Stimulated activated CD4-positive, alpha-beta T cell treated with anti-CD3 and anti-CD28 coated beads, Interleukin-1b, Interleukin-23, amount 100 ng/mL, for 24 hours (primary cell): ENCODE measurements at regions not wholly inside any gene's neighbourhood (a gene's known extent, or its start where the extent isn't known, plus 50 kb on each side); places are given as distances from the start of the nearest gene placed in this dataset.
"Not testable (repeated sequence)": the region's sequence is repeated elsewhere in the genome, so short reads cannot be mapped to it uniquely, and the experiment has no call there.

Experiments
- DNase-seq, 4 experiments: peaks; one replicate each; pipeline ENCODE4 v3.0.0-alpha.2; 2020; ENCODE audit warnings: low read depth in 4 of 4, low spot score in 1 of 4

GRCh38 chr1:189764391-189765320 is 713.0 kb downstream of the BRINP3 start:
- no peak for DNase-seq

- DNase-seq: no peak
Measured at GRCh38 chr1:189769448-189769847, 708.2 kb downstream of the BRINP3 start.

GRCh38 chr1:189774721-189775287 is 702.9 kb downstream of the BRINP3 start:
- DNase-seq: no peak

GRCh38 chr1:189775343-189775742 is 702.3 kb downstream of the BRINP3 start:
- no peak for DNase-seq

GRCh38 chr1:189779034-189779433 is 698.6 kb downstream of the BRINP3 start:
- DNase-seq: no peak

- DNase-seq: no peak
Measured at GRCh38 chr1:189782295-189782694, 695.4 kb downstream of the BRINP3 start.

GRCh38 chr1:189783456-189783855 is 694.2 kb downstream of the BRINP3 start:
- no peak for DNase-seq

- DNase-seq: no peak
Measured at GRCh38 chr1:189786761-189787160, 690.9 kb downstream of the BRINP3 start.

GRCh38 chr1:189787201-189787600 is 690.5 kb downstream of the BRINP3 start:
- DNase-seq: no peak

- DNase-seq: no peak
Measured at GRCh38 chr1:189790335-189790734, 687.3 kb downstream of the BRINP3 start.

GRCh38 chr1:189803364-189803763 is 674.3 kb downstream of the BRINP3 start:
- DNase-seq: no peak

- no peak for DNase-seq
Measured at GRCh38 chr1:189804352-189804751, 673.3 kb downstream of the BRINP3 start.

GRCh38 chr1:189805735-189806134 is 671.9 kb downstream of the BRINP3 start:
- no peak for DNase-seq

- not testable (repeated sequence) for DNase-seq
Measured at GRCh38 chr1:189810639-189811038, 667.0 kb downstream of the BRINP3 start.

GRCh38 chr1:189811960-189812359 is 665.7 kb downstream of the BRINP3 start:
- DNase-seq: no peak

GRCh38 chr1:189816558-189816957 is 661.1 kb downstream of the BRINP3 start:
- DNase-seq: no peak

GRCh38 chr1:189819751-189820150 is 657.9 kb downstream of the BRINP3 start:
- no peak for DNase-seq

- no peak for DNase-seq
Measured at GRCh38 chr1:189821833-189822232, 655.8 kb downstream of the BRINP3 start.

- no peak for DNase-seq
Measured at GRCh38 chr1:189834813-189835212, 642.9 kb downstream of the BRINP3 start.

GRCh38 chr1:189847613-189848012 is 630.1 kb downstream of the BRINP3 start:
- no peak for DNase-seq

GRCh38 chr1:189851806-189852367 is 625.8 kb downstream of the BRINP3 start:
- DNase-seq: no peak

GRCh38 chr1:189859385-189859977 is 618.2 kb downstream of the BRINP3 start:
- peak in 1 of 4 experiments; percentile 2 for DNase-seq
